WI38 (cell line): ENCODE measurements at regions not wholly inside any gene's neighbourhood (a gene's known extent, or its start where the extent isn't known, plus 50 kb on each side); places are given as distances from the start of the nearest gene placed in this dataset.
"Not testable (repeated sequence)": the region's sequence is repeated elsewhere in the genome, so short reads cannot be mapped to it uniquely, and the experiment has no call there.

Source experiments
- H3K4me3 ChIP-seq: 2 replicates; pipeline ENCODE4 v1.5.1; 2011; ENCODE audit warnings: low read depth, mild to moderate bottlenecking, control low read depth, low read length
- TF ChIP-seq, protein P1 (sequence below): IDR thresholded peaks from 2 replicates; pipeline ENCODE4 v1.5.1; 2012; ENCODE audit warnings: low read depth, mild to moderate bottlenecking, control low read depth, low read length

DNA sequence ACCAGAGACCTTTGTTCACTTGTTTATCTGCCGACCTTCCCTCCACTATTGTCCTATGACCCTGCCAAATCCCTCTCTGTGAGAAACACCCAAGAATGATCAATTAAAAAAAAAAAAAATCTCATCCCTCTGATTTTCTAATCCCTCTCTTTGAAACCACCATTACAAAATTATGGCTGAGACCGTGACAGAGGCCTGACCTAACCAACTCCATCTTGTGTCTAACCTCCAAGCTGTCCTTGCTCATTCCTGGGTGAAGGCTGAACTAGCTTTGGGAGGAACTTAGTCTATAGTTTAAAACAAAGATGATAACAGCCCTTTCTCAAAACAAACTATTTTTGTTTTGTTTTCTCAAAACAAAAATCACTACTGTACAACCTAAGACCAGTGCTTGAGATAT is 474.5 kb downstream of the TMEM114 start:
- TF ChIP-seq, protein P1, sequence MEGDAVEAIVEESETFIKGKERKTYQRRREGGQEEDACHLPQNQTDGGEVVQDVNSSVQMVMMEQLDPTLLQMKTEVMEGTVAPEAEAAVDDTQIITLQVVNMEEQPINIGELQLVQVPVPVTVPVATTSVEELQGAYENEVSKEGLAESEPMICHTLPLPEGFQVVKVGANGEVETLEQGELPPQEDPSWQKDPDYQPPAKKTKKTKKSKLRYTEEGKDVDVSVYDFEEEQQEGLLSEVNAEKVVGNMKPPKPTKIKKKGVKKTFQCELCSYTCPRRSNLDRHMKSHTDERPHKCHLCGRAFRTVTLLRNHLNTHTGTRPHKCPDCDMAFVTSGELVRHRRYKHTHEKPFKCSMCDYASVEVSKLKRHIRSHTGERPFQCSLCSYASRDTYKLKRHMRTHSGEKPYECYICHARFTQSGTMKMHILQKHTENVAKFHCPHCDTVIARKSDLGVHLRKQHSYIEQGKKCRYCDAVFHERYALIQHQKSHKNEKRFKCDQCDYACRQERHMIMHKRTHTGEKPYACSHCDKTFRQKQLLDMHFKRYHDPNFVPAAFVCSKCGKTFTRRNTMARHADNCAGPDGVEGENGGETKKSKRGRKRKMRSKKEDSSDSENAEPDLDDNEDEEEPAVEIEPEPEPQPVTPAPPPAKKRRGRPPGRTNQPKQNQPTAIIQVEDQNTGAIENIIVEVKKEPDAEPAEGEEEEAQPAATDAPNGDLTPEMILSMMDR = no peak
- no peak overlapping the region for H3K4me3 ChIP-seq

DNA sequence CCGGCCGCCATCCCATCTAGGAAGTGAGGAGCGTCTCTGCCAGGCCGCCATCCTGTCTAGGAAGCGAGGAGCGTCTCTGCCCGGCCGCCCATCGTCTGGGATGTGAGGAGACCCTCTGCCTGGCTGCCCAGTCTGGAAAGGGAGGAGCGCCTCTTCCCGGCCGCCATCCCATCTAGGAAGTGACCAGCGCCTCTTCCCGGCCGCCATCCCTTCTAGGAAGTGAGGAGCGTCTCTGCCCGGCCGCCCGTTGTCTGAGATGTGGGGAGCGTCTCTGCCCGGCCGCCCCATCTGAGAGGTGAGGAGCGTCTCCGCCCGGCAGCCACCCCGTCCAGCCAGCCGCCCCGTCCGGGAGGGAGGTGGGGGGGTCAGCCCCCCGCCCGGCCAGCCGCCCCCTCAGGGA is 475.4 kb downstream of the TMEM114 start:
- not testable (repeated sequence) for H3K4me3 ChIP-seq

DNA sequence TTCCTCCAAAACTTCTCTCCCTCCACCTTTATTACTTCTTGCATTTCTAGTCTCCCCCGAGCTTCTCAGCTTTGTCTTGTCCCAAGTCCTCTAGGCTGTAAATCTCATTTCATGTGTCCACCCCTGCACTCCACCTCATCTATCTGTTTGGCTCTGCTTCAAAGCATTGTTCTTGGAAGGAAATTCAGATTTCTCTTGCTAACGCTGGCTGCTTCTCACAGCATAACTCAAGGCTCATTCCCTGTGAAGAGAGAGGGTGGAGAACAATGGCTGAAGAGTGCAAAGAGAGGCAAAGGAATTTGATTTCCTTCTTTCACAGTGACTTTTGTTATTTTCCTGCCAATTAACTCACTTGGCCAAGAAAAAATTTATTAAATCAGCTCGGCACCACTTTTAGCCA is 476.5 kb downstream of the TMEM114 start:
- TF ChIP-seq, protein P1 = no peak
- no peak overlapping the region for H3K4me3 ChIP-seq

DNA sequence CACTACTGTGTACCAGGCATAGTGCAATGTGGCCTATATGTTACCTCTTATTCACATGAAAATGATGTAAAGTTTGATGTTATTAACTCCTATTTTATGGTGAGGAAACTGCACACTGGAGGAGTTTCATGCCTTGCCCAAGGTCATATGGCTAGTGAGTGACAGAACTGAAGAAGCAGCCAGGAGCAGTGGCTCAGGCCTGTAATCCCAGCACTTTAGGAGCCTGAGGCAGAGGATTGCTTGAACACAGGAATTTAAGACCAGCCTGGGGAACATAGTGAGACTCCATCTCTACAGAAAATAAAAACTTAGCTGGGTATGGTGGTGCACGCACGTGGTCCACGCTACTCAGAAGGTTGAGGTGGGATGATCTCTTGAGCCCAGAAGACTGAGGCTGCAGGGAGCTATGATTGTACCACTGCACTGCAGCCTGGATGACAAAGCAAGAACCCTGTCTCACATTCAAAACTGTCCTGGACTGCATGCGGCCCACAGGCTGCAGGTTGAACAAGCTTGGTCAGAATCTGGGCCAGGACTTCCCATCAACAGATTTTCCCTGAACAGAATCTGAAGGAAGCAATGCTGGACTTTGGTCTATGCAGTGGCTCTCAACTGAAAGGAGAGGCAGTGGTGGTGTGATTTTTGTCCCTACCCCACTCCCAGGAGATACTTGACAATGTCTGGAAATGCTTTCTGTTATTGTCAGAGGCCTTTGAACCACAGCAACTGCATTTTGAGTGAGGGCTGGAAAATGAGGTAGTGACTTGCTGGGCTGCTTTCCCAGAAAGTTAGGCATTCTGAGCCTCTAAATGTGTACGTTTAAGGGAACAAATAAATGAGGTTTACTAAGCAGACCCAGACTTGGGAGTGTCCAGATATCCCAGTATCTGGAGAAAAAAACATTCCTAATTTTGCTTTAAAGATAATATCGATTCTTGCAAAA is 479.5 kb downstream of the TMEM114 start:
- H3K4me3 ChIP-seq = no peak overlapping the region
- TF ChIP-seq, protein P1 = no peak

DNA sequence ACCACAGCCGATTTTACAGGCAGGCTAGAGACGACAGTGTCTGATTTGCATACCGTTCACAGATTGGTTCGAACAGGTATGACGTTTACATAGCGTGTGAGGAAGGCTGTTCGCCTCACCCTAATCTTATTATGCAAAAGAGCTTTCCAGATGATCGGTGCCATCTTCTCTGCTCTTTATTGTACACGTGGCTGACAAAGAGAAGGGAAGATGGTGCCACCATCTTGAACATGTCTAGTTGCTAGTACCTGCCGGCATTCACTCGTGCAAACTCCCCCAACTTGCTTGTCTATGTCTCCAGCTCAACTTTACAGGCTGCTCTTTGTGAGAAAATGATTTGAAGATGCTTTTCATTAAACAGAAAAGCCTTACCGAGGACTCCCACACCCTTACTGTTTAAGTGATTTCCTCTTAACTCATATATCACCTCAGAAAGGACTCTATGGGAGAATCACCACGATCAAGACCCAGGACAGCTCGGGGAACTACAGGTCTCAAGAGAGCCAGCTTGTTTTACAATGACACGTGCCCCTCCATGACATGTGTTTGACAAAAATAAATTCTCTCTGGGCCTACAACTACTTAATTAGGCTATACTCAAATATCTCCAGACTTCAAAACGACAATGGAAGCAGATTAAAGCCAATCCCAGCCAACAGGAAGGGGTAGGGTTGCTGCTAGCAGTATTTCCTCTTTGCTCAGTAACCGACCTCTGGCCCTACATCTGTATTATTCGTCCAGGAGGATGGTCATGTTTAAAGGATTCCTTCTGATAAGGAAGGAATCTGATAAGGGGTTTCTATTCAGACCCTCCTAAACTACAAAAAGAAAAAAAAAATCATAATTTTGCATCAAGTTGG is 480.6 kb downstream of the TMEM114 start:
- TF ChIP-seq, protein P1 = no peak

DNA sequence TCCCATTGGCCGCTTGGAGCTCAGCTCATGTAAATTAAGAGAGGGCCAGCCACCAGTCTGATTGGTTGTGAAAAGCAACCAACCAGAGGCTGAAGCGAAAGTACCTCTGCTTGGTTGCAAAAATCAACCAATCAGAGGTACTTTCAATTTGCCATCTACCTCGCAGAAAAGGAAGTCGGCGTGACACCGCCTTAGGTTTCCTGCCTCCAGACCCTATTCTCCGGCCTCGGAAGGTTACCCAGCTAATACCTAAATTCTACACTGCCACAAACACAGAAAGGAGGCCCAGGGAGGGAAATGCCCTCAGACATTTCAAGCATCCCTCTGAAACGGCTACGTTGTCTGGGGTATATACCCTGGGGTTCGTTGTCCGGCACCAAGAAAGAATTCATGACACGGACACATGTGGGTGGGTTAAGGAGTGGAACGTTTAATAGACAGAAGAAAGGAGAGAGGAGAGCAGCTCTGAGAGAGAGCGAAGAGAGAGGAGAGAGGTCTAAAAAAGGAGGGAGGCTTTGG is 481.3 kb downstream of the TMEM114 start:
- TF ChIP-seq, protein P1 = no peak
- no peak overlapping the region for H3K4me3 ChIP-seq

More for the DNA sequence above, 480.6 kb downstream of the TMEM114 start:
- H3K4me3 ChIP-seq = no peak overlapping the region

DNA sequence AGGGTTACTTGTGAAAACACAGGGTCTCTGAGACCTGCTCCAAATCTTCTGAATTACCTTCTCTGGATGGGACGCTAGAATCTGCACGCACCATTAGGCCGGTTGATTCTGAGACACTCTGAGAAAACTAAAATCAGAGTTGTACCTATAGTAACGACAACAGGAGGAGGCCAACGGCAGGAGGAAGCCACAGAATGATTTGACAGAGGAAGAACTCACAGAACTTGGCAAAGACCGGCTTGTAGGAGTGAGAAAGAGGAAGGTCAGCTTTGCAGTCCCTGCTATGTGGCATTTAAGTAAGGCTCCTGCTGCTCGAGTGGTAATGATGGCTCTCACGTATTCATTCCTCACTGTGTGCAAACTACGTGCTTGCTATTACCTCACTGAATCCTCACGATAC is 483.0 kb downstream of the TMEM114 start:
- no peak overlapping the region for H3K4me3 ChIP-seq
- TF ChIP-seq, protein P1 = no peak
